ENCODE measurements at regions not wholly inside any gene's neighbourhood (a gene's known extent, or its start where the extent isn't known, plus 50 kb on each side); places are given as distances from the start of the nearest gene placed in this dataset.

DNA sequence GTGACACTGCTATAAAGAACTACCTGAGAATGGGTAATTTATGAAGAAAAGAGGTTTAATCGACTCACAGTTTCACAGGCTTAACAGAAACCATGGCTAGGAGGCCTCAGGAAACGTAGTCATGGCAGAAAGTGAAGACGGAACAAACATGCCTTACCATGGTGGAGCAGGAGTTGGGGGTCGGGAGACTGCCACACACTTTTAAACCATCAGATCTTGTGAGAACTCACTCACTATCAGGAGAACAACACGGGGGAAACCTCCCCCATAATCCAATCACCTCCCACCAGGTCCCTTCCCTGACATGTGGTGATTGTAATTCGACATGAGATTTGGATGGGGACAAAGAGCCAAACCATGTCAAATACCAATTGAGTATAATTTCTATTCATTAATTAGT lies 2392.6 kb upstream of the C9orf72 start:
- intact Hi-C loops (cut with DNase I): no loop called here
- no peaks in the 10 kb centered on the region for H3K27me3 ChIP-seq
- 72 to 74% methylated on average over 6 of the region's 6 CpGs for WGBS, 2 donors

DNA sequence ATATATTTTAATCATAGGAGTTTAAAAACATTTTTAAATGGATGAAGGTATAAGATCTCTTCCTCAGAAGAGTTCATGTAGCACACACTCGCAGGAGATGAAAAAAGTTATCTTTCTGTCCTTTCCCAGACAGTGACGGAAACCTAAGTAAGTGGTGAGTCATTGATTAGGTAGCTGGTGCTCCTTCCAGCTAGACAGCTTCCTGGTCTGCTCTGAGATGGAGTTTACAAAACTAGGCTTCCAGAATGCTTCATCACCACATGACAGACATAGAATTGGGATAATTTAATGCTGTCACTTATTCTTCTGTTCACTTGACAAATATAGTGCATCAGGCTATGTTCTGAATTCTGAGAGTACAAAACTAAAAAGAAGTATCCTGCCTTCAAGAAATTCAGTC lies 2393.0 kb upstream of the C9orf72 start:
- no peak for DNase-seq
- intact Hi-C loops (cut with DNase I): no loop called here
- TF ChIP-seq POLR2A (IDR thresholded peaks at IDR 0.05): no peak
- TF ChIP-seq, protein P1, sequence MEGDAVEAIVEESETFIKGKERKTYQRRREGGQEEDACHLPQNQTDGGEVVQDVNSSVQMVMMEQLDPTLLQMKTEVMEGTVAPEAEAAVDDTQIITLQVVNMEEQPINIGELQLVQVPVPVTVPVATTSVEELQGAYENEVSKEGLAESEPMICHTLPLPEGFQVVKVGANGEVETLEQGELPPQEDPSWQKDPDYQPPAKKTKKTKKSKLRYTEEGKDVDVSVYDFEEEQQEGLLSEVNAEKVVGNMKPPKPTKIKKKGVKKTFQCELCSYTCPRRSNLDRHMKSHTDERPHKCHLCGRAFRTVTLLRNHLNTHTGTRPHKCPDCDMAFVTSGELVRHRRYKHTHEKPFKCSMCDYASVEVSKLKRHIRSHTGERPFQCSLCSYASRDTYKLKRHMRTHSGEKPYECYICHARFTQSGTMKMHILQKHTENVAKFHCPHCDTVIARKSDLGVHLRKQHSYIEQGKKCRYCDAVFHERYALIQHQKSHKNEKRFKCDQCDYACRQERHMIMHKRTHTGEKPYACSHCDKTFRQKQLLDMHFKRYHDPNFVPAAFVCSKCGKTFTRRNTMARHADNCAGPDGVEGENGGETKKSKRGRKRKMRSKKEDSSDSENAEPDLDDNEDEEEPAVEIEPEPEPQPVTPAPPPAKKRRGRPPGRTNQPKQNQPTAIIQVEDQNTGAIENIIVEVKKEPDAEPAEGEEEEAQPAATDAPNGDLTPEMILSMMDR (IDR thresholded peaks at IDR 0.05): no peak
- no peak for TF ChIP-seq POLR2AphosphoS5 (IDR thresholded peaks at IDR 0.05)
- no peak for TF ChIP-seq EP300 (IDR thresholded peaks at IDR 0.05)
- no peak overlapping the region for H3K4me3 ChIP-seq
- 62 to 84% methylated on average over 2 of the region's 2 CpGs for WGBS, 2 donors
- no peaks in the 10 kb centered on the region for H3K4me1 ChIP-seq
- no peaks in the 10 kb centered on the region for H3K36me3 ChIP-seq
- no peaks in the 10 kb centered on the region for H3K27me3 ChIP-seq
- no peaks in the 10 kb centered on the region for H3K9me3 ChIP-seq
- H3K27ac ChIP-seq: no peak overlapping the region

More for the DNA sequence above, 2392.6 kb upstream of the C9orf72 start:
- TF ChIP-seq POLR2A (IDR thresholded peaks at IDR 0.05) (no peak), EP300 (IDR thresholded peaks at IDR 0.05) (no peak), POLR2AphosphoS5 (IDR thresholded peaks at IDR 0.05) (no peak)
- TF ChIP-seq, protein P1 (IDR thresholded peaks at IDR 0.05): no peak
- Histone ChIP-seq H3K36me3 (no peaks in the 10 kb centered on the region), H3K27ac (no peak overlapping the region), H3K4me3 (no peak overlapping the region), H3K9me3 (no peaks in the 10 kb centered on the region), H3K4me1 (no peaks in the 10 kb centered on the region)
- no peak for DNase-seq

DNA sequence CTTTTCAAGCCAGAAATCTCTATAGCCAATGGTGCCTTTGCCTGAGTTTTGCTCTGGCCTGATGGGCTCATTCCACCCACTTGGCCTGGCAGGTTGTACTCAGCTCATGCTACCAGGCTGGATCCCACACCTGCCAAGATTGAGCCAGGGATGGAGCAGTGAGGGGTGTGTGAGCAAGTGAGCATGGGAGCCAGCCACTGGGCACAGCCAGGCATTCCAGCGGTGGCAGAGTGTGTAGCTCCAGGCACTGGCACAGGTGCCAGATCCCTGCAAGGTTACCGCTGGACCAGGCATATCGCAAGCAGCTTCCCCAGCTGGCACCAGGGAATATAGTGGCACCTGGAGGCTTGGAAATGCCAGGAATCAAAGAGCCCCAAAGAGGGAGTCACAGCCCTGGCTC lies 2395.6 kb upstream of the C9orf72 start:
- H3K4me1 ChIP-seq: no peaks in the 10 kb centered on the region
- no peaks in the 10 kb centered on the region for H3K36me3 ChIP-seq
- no peak overlapping the region for H3K4me3 ChIP-seq
- H3K9me3 ChIP-seq: no peaks in the 10 kb centered on the region
- TF ChIP-seq POLR2A (IDR thresholded peaks at IDR 0.05): no peak
- TF ChIP-seq, protein P1 (IDR thresholded peaks at IDR 0.05): no peak
- TF ChIP-seq POLR2AphosphoS5 (IDR thresholded peaks at IDR 0.05): no peak
- TF ChIP-seq EP300 (IDR thresholded peaks at IDR 0.05): no peak
- H3K27ac ChIP-seq: no peak overlapping the region
- H3K27me3 ChIP-seq: no peaks in the 10 kb centered on the region
- WGBS, 2 donors: 96 to 99% methylated on average over 3 of the region's 3 CpGs
- intact Hi-C loops (cut with DNase I): no loop called here
- DNase-seq: no peak

DNA sequence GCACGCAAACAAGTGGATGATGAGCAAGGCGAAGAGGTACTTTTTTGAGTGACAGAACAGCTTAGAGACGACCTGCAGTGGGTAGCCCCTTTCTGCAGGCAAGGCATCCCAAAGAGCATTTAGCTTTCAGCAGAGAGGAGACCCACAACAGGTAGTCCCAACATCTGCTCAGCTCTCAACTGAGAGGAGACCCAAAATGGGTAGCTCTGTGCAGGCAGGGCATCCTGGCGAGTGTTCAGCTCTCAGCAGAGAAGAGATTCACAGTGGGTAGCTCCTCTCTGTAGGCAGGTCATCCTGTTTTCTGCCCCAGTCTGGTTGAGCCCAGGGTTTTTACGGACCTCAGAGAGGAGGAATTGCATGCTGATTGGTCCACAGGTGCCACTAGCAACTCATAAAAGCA lies 2396.1 kb upstream of the C9orf72 start:
- no peaks in the 10 kb centered on the region for H3K4me1 ChIP-seq
- no peak overlapping the region for H3K27ac ChIP-seq
- H3K27me3 ChIP-seq: no peaks in the 10 kb centered on the region
- 88 to 90% methylated on average over 5 of the region's 5 CpGs for WGBS, 2 donors
- DNase-seq: no peak
- no peaks in the 10 kb centered on the region for H3K36me3 ChIP-seq
- intact Hi-C loops (cut with DNase I): no loop called here
- H3K9me3 ChIP-seq: no peaks in the 10 kb centered on the region
- no peak for TF ChIP-seq POLR2AphosphoS5 (IDR thresholded peaks at IDR 0.05)
- no peak for TF ChIP-seq EP300 (IDR thresholded peaks at IDR 0.05)
- TF ChIP-seq POLR2A (IDR thresholded peaks at IDR 0.05): no peak
- TF ChIP-seq, protein P1 (IDR thresholded peaks at IDR 0.05): no peak
- no peak overlapping the region for H3K4me3 ChIP-seq

All from sigmoid colon (tissue), 6 donors.